Ishikawa (cell line): ENCODE measurements at regions not wholly inside any gene's neighbourhood (a gene's known extent, or its start where the extent isn't known, plus 50 kb on each side); places are given as distances from the start of the nearest gene placed in this dataset.

ENCODE experiments used
- CREB1 ChIP-seq: IDR thresholded peaks from 2 replicates; pipeline ENCODE4 v1.6.1; 2012; ENCODE audit warnings: low read depth
- EGR1 ChIP-seq: IDR thresholded peaks from 2 replicates; pipeline ENCODE4 v1.6.1; 2012
- EP300 ChIP-seq: IDR thresholded peaks from 2 replicates; pipeline ENCODE4 v1.6.1; 2012; ENCODE audit warnings: borderline replicate concordance
- FOXM1 ChIP-seq: IDR thresholded peaks from 2 replicates; pipeline ENCODE4 v1.6.1; 2012; ENCODE audit warnings: low read depth, borderline replicate concordance
- NFIC ChIP-seq: IDR thresholded peaks from 2 replicates; pipeline ENCODE4 v1.6.1; 2012
- RAD21 ChIP-seq: IDR thresholded peaks from 2 replicates; pipeline ENCODE4 v1.6.1; 2012; ENCODE audit warnings: low read depth
- TAF1 ChIP-seq: IDR thresholded peaks from 2 replicates; pipeline ENCODE4 v1.6.1; 2012; ENCODE audit warnings: low read depth, mild to moderate bottlenecking
- TCF12 ChIP-seq: IDR thresholded peaks from 2 replicates; pipeline ENCODE4 v1.6.1; 2012; ENCODE audit warnings: low read depth
- TEAD4 ChIP-seq: IDR thresholded peaks from 2 replicates; pipeline ENCODE4 v1.6.1; 2012
- YY1 ChIP-seq: IDR thresholded peaks from 2 replicates; pipeline ENCODE4 v1.6.1; 2012; ENCODE audit warnings: low read depth
- ZBTB7A ChIP-seq: IDR thresholded peaks from 2 replicates; pipeline ENCODE4 v1.6.1; 2012; ENCODE audit warnings: low read depth
- TF ChIP-seq, protein P1 (sequence below): IDR thresholded peaks from 2 replicates; pipeline ENCODE4 v1.6.1; 2012
- TF ChIP-seq, protein P2 (sequence below): IDR thresholded peaks from 2 replicates; pipeline ENCODE4 v1.6.1; 2012; ENCODE audit warnings: low read depth, mild to moderate bottlenecking
- TF ChIP-seq, protein P3 (sequence below): IDR thresholded peaks from 2 replicates; pipeline ENCODE4 v1.6.1; 2012

DNA sequence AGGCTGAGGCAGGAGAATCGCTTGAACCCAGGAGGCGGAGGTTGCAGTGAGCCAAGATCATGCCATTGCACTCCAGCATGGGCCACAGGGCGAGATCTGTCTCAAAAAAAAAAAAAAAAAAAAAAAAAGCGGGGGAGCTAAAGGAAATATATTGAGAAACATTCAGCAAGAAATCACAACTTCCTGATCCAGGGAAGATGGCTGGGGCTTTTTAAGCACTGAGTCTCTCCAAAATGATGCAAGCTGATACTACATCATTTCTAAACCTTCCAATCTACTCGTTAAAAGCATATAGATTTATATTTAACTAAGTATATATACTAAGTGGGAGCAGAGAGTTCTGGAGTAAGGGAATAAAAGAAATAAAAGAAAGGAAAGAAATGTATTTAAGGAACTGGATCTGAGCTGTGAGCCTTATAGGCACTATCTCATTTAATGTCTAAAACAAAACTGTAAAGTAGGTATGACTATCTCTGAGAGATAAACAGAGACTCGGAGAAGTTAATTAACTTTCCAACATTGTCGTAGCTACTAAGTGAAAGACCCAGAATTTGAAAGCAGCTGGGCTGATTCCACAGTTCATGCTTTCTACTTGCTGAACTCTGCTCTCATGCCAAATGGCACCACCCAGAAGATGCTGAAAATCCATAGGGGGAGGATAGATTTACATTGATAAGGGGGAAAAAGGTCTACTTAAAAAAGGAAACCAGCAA lies 215.0 kb upstream of the MARCKS start:
- TF ChIP-seq, protein P1, sequence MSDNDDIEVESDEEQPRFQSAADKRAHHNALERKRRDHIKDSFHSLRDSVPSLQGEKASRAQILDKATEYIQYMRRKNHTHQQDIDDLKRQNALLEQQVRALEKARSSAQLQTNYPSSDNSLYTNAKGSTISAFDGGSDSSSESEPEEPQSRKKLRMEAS, result no peak
- no peak for TF ChIP-seq ZBTB7A
- TF ChIP-seq TEAD4, result no peak
- TF ChIP-seq CREB1, result no peak
- no peak for TF ChIP-seq YY1
- TF ChIP-seq, protein P2, sequence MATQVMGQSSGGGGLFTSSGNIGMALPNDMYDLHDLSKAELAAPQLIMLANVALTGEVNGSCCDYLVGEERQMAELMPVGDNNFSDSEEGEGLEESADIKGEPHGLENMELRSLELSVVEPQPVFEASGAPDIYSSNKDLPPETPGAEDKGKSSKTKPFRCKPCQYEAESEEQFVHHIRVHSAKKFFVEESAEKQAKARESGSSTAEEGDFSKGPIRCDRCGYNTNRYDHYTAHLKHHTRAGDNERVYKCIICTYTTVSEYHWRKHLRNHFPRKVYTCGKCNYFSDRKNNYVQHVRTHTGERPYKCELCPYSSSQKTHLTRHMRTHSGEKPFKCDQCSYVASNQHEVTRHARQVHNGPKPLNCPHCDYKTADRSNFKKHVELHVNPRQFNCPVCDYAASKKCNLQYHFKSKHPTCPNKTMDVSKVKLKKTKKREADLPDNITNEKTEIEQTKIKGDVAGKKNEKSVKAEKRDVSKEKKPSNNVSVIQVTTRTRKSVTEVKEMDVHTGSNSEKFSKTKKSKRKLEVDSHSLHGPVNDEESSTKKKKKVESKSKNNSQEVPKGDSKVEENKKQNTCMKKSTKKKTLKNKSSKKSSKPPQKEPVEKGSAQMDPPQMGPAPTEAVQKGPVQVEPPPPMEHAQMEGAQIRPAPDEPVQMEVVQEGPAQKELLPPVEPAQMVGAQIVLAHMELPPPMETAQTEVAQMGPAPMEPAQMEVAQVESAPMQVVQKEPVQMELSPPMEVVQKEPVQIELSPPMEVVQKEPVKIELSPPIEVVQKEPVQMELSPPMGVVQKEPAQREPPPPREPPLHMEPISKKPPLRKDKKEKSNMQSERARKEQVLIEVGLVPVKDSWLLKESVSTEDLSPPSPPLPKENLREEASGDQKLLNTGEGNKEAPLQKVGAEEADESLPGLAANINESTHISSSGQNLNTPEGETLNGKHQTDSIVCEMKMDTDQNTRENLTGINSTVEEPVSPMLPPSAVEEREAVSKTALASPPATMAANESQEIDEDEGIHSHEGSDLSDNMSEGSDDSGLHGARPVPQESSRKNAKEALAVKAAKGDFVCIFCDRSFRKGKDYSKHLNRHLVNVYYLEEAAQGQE, result no peak
- no peak for TF ChIP-seq EP300
- TF ChIP-seq RAD21, result no peak
- no peak for TF ChIP-seq FOXM1
- no peak for TF ChIP-seq TAF1
- no peak for TF ChIP-seq EGR1
- TF ChIP-seq, protein P3, sequence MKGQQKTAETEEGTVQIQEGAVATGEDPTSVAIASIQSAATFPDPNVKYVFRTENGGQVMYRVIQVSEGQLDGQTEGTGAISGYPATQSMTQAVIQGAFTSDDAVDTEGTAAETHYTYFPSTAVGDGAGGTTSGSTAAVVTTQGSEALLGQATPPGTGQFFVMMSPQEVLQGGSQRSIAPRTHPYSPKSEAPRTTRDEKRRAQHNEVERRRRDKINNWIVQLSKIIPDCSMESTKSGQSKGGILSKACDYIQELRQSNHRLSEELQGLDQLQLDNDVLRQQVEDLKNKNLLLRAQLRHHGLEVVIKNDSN, result no peak
- no peak for TF ChIP-seq NFIC
- TF ChIP-seq TCF12, result no peak
